ENCODE measurements at regions not wholly inside any gene's neighbourhood (a gene's known extent, or its start where the extent isn't known, plus 50 kb on each side); places are given as distances from the start of the nearest gene placed in this dataset.

GRCh38 chr19:46551164-46551563 lies 50.0 kb upstream of the CALM3 start:
- TF ChIP-seq CTCF (IDR thresholded peaks at IDR 0.05 in 4 of 5, conservative IDR thresholded peaks at IDR 0.05 in 1 of 5) (no peak), POLR2A (IDR thresholded peaks at IDR 0.05) (no peak)

Measured in gastrocnemius medialis (tissue), 4 donors.